ENCODE measurements at regions not wholly inside any gene's neighbourhood (a gene's known extent, or its start where the extent isn't known, plus 50 kb on each side); places are given as distances from the start of the nearest gene placed in this dataset.

- no peaks in the 10 kb centered on the region for H3K23me2 ChIP-seq (ENCODE audit: insufficient read length, low read depth, low read length, poor library complexity, severe bottlenecking)
- no peak overlapping the region for H3K23ac ChIP-seq (ENCODE audit: insufficient read length, low read depth, low read length)
- no peak overlapping the region for H3K9ac ChIP-seq (ENCODE audit: extremely low read depth, insufficient read length, low read length)
- H4K20me1 ChIP-seq (ENCODE audit: control insufficient read depth, insufficient read depth, insufficient read length): no peaks in the 10 kb centered on the region
- H3K14ac ChIP-seq (ENCODE audit: insufficient read depth, low read length): no peak overlapping the region
- H4K5ac ChIP-seq (ENCODE audit: insufficient read length, low read depth, low read length): no peak overlapping the region
- H2BK120ac ChIP-seq (ENCODE audit: low read depth, low read length, poor library complexity, severe bottlenecking): no peak overlapping the region
- no peak overlapping the region for H2BK12ac ChIP-seq (ENCODE audit: insufficient read length, low read depth, low read length)
- Mint-ChIP-seq H3K4me3 (no peak overlapping the region), H3K9me3 (no peaks in the 10 kb centered on the region; a peak in 1 of 5 replicates), H3K36me3 (ENCODE audit: insufficient read depth in 1 of 3, low read depth in 3 of 3) (no peaks in the 10 kb centered on the region), H3K27ac (no peak overlapping the region), H3K4me1 (peaks cover 0 to 2% of the 10 kb centered on the region in 2 experiments; a peak in 1 of 4 replicates), H3K27me3 (ENCODE audit: low read depth) (no peaks in the 10 kb centered on the region)
- no peak overlapping the region for H3K4me2 ChIP-seq (ENCODE audit: insufficient read depth, insufficient read length, low read length)
- no peak overlapping the region for H3K27ac ChIP-seq (ENCODE audit: insufficient read length, low read depth, low read length)
- no peak overlapping the region for H2BK15ac ChIP-seq (ENCODE audit: low read depth, low read length)
- H3K4me1 ChIP-seq (ENCODE audit: insufficient read depth, low read length): no peaks in the 10 kb centered on the region
- H2BK20ac ChIP-seq (ENCODE audit: low read depth, low read length, poor library complexity, severe bottlenecking): no peak overlapping the region
- no peak overlapping the region for H3T11ph ChIP-seq (ENCODE audit: low read length)
- H3K56ac ChIP-seq (ENCODE audit: insufficient read length, low read depth, low read length): no peak overlapping the region
- no peak for DNase-seq
- H3K18ac ChIP-seq (ENCODE audit: insufficient read length, low read depth, low read length): no peak overlapping the region
- no peak overlapping the region for H2AFZ ChIP-seq (ENCODE audit: low read length)
- WGBS (ENCODE audit: extremely low coverage, insufficient read length, low lambda C conversion rate): no CpG with 5 or more reads among the region's 4 CpGs
- no peak overlapping the region for H4K8ac ChIP-seq (replicated peaks; ENCODE audit: insufficient read length, low read depth, low read length)
- H2AK5ac ChIP-seq (ENCODE audit: insufficient read length, low read length): no peak overlapping the region
- no peak overlapping the region for H2BK5ac ChIP-seq (ENCODE audit: insufficient read length, low read length)
- no peaks in the 10 kb centered on the region for H3K79me1 ChIP-seq (ENCODE audit: insufficient read depth, low read depth, low read length, poor library complexity, severe bottlenecking)
- H3K4ac ChIP-seq (ENCODE audit: low read depth, low read length): no peak overlapping the region
- no peak overlapping the region for H4K91ac ChIP-seq (ENCODE audit: insufficient read length, low read depth, low read length)
- H3K9me3 ChIP-seq (ENCODE audit: control insufficient read depth, low read depth, low read length): no peaks in the 10 kb centered on the region
- no peak for TF ChIP-seq CTCF (conservative IDR thresholded peaks at IDR 0.05)
- no peaks in the 10 kb centered on the region for H3K27me3 ChIP-seq (ENCODE audit: insufficient read depth, low read length)
- no peaks in the 10 kb centered on the region for H3K79me2 ChIP-seq (ENCODE audit: insufficient read depth, low read length)
Observed at GRCh38 chr3:162073422-162073975, 576.9 kb downstream of the OTOL1 start.

Data from H9 (cell line).